HG03460 (cell line): ENCODE measurements at regions not wholly inside any gene's neighbourhood (a gene's known extent, or its start where the extent isn't known, plus 50 kb on each side); places are given as distances from the start of the nearest gene placed in this dataset.
"Not testable (repeated sequence)": the region's sequence is repeated elsewhere in the genome, so short reads cannot be mapped to it uniquely, and the experiment has no call there.

Experiments used
- ATAC-seq: cut with Tn5 transposase; IDR thresholded peaks from one replicate; pipeline ENCODE4 v1.9.1; 2021; ENCODE audit not compliant: unreplicated experiment

DNA sequence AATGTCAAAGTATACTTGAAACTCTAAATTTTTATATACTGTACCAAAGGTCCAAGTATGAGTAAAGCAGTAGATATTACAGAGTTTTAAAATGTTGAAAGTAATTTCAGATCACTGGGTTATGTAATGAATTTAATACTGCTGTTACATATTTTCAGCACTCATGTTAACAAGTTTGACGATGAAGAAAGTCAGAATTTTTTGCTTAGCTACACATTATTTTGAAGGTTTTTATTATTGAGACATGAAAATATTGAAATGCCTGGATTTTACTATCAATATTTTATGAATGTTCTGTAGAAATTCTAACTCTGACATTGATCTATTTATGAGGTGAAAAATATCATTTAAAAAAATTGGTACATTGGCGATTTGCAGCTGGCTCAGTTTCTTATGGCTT, 1030.3 kb downstream of the FSCB start:
- no peak for ATAC-seq

DNA sequence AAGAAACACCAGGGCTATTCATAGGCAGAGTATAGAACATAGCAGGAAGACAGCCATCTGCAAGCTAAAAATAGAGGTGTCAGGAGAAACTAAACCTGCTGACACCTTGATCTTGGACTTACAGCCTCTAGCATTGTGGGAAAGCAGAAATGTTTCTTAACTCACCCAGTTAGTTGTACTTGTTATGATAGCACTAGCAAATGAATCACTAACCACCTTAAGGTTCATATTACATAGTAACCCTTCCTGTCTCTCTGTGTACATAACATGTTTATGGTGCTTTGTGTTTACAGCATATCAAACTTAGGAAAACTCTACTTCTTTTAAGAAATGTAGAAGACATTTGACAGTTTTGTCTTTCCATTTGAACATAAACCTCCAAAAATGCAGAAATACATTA, 1031.3 kb downstream of the FSCB start:
- ATAC-seq, result no peak

GRCh38 chr14:43471595-43471994, 1035.5 kb downstream of the FSCB start:
- ATAC-seq, result no peak

GRCh38 chr14:43464968-43465367, 1042.1 kb downstream of the FSCB start:
- no peak for ATAC-seq

DNA sequence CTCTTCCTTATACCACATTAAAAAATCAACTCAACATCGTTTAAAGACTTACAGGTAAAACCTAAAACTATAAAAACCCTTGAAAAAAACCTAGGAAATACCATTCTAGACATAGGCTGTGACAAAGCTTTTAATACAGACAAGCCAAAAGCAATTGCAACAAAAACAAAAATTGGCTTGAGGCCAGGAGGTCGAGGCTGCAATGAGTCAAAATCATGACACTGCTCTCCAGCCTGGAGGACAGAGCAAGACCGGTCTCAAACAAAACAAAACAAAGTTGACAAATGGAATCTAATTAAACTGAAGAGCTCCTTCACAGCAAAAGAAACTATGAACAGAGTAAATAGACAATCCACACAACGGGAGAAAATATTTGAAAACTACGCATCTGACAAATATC, 1057.8 kb downstream of the FSCB start:
- no peak for ATAC-seq

DNA sequence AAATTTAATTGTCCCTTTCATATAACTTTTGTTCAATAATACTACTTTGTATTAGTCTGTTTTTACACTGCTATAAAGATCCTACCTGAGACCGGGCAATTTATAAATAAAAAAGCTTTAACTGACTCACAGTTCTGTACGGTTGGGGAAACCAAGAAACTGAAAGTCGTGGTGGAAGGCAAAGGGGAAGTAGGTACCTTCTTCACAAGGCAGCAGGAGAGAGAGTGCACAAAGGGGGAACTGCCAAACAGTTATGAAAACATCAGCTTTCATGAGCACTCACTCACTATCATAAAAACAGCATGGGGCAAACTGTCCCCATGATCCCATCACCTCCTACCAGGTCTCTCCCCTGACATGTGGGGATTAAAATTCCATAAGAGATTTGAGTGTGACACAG, 1069.0 kb downstream of the FSCB start:
- no peak for ATAC-seq

- ATAC-seq, result no peak
Measured at GRCh38 chr14:43418324-43418723, 1088.8 kb downstream of the FSCB start.

DNA sequence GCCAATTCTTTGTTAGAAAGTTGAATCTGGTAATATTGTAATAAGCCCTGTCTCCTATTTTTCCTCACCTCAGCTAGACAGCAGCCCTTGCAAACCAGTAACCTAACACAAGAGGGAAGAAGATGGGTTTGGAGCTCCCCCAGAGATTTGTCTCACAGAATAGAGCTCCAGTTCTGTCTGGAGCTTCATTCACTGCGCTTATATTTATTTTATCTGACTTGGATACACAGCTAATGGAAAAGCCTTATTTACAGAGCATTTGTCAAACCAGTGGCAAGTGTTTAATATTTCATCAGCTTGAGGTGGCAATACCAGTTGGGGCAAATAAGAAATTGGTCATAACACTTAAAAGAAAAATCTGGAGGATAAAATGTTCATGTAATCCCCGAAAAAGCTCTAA, 1094.0 kb downstream of the FSCB start:
- no peak for ATAC-seq

DNA sequence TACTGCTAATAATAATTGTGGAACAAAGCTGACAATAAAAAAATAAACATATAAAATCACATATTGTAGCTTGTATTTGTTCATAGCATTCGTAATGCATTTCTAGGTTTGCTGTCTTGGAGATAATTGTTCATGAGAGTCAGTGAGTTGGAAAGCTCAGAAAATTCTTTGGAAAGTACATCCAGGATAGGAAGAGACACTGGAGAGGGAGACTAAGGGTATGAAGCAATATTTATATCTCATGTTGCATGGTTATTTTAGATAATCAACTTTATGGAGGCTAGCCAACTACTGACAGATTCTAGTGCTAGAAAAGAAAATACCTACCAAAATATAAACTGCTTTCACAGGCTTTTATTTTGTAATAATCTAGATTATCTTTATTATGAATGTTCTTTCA, 1095.2 kb downstream of the FSCB start:
- no peak for ATAC-seq

- ATAC-seq, result no peak
Measured at GRCh38 chr14:43410631-43411030, 1096.5 kb downstream of the FSCB start.

GRCh38 chr14:43408472-43408871, 1098.6 kb downstream of the FSCB start:
- ATAC-seq, result no peak

DNA sequence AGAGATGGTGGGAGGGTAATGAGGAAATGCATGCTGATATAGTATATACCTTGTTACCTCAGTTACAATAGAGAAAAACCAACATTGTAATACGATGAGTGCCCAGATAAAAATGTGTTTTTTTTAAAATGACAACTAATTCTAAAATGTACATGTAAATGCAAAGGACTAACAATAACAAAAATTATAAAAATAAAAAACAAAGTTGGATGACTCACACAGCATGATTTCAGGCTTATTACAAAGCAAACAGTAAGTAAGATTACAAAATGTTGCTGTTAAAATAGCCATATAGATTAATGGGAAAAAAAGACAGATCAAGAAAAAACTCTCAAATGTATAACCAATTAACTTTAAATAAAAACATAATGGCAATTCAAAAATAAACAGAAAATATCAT, 1099.4 kb downstream of the FSCB start:
- no peak for ATAC-seq

- ATAC-seq, result no peak
Measured at GRCh38 chr14:43406931-43407330, 1100.2 kb downstream of the FSCB start.

DNA sequence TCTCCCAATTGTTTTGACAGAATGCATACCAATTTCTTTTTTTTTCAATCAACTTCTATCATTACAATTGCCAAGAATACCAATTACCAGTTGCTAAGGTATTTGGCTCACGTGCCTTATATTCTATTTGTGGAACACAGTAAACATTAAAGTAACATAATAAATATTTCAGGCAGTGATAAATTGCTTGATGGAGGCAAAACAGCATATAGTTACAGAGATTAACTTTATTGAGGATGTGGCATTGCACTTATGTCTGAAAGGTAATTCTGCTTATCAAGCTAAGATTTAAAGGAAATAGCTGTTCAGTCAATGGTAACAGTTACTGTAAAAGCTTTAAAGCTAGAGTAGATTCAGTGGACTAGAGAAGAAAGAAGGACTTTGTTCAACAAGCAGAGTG, 1107.8 kb downstream of the FSCB start:
- no peak for ATAC-seq

DNA sequence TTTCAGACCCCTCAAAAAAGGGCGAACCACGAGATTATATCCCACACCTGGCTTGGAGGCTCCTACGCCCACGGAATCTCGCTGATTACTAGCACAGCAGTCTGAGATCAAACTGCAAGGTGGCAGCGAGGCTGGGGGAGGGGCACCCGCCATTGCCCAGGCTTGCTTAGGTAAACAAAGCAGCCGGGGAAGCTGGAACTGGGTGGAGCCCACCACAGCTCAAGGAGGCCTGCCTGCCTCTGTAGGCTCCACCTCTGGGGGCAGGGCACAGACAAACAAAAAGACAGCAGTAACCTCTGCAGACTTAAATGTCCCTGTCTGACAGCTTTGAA, 1136.6 kb downstream of the FSCB start:
- ATAC-seq, result not testable (repeated sequence)

DNA sequence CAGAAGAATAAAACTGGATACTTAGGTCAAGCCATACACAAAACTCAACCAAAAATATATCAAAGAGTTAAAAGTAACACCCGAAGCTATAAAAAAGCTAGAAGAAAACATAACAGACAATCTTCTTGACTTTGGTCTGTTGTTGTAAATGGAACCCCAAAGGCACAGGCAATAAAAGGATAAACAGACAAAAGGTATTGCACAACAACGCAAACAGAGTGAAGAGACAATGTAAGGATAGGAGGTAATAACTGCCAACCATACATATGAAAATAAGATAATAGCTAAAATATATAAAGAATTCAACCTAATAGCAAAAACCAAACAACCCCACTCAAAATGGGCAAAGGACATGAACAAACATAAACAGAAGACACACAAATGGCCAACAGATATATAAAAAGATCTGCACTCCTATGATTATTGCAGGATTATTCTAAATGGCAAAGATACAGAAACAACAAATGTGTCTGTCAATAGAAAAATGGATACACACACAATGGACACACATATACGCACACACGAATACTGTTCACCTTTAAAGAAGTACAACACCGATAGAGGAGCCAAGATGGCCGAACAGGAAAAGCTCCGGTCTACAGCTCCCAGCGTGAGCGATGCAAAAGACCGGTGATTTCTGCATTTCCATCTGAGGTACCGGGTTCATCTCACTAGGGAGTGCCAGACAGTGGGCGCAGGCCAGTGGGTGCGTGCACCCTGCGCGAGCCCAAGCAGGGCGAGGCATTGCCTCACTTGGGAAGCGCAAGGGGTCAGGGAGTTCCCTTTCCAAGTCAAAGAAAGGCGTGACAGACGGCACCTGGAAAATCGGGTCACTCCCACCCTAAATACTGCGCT, 1137.1 kb downstream of the FSCB start:
- ATAC-seq, result no peak

DNA sequence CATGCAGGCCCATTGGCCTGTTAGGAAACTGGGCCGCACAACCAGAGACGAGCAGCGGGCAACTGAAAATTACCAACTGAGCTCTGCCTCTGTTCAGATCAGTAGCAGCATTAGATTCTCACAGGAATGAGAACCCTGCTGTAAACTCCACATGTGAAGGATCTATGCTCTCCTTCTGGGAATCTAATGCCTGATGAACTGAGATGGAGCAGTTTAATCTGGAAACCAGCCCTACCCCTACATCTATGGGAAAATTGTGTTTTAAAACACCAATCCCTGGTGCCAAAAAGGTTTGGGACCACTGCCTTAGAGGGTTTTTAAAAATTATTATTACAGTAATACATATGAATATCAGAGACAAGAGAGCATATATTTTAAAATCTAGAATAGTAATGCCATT, 1144.5 kb downstream of the FSCB start:
- ATAC-seq, result no peak

DNA sequence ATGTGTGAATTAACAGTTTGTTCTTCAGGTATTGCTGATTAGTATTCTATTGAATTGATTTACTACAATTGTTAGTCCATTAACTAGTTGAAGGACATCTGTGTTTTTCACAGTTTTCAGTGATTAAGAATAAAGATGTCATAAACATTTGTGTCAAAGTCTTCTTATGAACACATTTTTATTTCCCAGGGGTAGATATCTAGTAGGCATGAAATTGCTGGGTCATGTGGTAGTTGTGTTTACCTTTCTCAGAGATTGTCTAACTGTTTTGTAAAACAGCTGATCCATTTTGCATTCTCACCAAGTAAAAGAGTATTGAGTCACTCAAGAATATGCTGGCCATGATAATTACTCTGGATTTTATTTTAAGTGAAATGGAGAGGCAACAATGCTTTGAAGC, 1145.3 kb downstream of the FSCB start:
- ATAC-seq, result no peak

DNA sequence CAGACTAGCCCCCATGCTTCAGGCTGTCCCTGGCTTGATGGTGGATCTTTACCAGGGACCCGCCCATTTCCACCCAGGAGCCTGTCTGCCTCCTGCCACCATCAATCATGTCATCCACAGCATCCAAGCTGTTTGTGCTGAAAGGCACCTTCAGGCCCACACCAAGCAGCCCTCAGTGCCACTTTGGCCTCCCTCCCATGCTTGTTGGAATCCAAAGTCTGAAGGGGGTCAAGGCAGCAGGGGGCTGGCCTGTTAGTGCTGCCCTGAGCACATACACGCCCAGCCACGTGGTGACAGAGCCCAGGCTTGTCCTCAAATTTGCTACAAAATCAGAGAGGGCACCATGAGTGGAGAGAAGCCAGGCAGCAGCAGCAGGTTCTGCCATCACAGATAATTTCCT, 1146.8 kb downstream of the FSCB start:
- ATAC-seq, result no peak

DNA sequence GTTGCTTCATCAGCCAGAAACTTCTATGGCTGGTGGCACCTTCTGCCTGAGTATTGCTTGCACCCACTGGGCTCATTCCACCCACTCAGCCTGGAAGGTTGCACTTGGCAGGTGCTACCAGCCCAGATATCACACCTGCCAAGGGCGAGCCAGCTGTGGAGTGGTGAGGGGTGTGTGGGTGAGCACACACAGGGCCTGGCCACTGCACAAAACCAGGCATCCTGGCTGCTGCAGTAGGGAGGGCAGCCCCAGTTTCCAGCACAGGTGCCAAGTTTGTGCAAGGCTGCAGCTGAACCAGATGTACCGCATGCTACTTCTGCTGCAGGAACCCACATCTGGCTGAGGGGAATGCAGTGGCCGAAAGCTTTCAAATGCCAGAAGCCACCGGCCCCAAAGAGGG, 1147.8 kb downstream of the FSCB start:
- ATAC-seq, result no peak

GRCh38 chr14:43356979-43357545, 1150.0 kb downstream of the FSCB start:
- no peak for ATAC-seq

DNA sequence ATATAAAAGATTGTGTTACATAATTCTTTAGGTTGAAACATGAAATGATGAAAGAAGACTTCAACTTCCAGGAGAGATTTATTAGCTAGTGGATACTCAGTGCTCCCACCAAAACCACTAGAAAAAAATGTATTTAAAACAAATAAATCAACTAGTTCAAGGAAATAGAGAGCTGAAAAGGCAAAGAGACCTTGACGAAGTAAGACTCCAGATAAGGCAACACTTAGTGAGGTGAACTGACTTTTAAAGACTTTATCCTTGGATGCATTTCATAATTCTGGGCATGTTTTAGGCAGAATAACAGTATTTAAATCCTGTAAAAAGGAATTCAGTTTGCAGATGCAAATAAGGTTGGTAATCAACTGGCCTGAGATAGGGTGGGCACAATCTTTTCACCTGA, 1150.7 kb downstream of the FSCB start:
- no peak for ATAC-seq

- no peak for ATAC-seq
Measured at GRCh38 chr14:43341921-43342320, 1165.2 kb downstream of the FSCB start.
